ENCODE measurements at regions not wholly inside any gene's neighbourhood (a gene's known extent, or its start where the extent isn't known, plus 50 kb on each side); places are given as distances from the start of the nearest gene placed in this dataset.
A peak's percentile ranks its signal among the peaks of the same experiment; 100 is the strongest.

DNA sequence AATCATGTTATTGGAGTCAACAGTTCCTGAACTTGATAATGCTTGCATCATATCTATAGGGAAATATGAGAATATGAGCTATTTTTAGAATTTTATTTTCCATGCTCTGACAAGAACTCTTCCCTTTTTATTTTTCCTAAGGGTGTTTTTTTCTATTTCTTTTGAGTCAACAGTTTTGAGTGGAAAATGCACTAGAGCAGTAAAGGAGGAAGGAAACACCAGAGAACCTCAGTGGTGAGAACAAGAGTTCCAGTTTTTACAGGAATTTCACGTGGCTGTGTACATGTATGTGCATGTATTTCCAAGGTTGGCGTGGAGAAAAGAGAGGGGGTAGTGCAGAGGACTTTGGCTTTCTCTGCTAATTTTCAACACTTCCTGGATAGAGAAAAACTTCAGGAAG lies 63.6 kb upstream of the TNFSF18 start:
- H3K4me3 Mint-ChIP-seq = no peak overlapping the region
- no peak for ATAC-seq (ENCODE audit: low read depth)
- no peaks in the 10 kb centered on the region for H3K27me3 Mint-ChIP-seq
- Histone ChIP-seq H3K79me2 (ENCODE audit: control insufficient read depth, insufficient read depth, low read length) (no peaks in the 10 kb centered on the region), H3K9ac (ENCODE audit: low read length) (no peak overlapping the region), H3K4me3 (ENCODE audit: control extremely low read depth in 1 of 5, extremely low read depth in 1 of 5, insufficient read depth in 1 of 5, low read depth in 2 of 5, low read length in 4 of 5) (no peak overlapping the region), H4K20me1 (ENCODE audit: control insufficient read depth, insufficient read depth, low read length, poor library complexity, severe bottlenecking) (no peaks in the 10 kb centered on the region), H3K9me3 (ENCODE audit: control extremely low read depth in 1 of 3, control insufficient read depth in 2 of 3, insufficient read depth in 1 of 3, low read length in 2 of 3) (peaks cover 0 to 3% (median 2%) of the 10 kb centered on the region in 3 donors), H3K36me3 (replicated peaks in 1 of 2; ENCODE audit: control extremely low read depth in 1 of 2, control insufficient read depth in 1 of 2, extremely low read depth in 1 of 2, insufficient read depth in 2 of 2, low read length in 1 of 2) (no peaks in the 10 kb centered on the region), H3K27ac (ENCODE audit: low read length in 2 of 2) (no peak overlapping the region), H3K4me1 (ENCODE audit: control insufficient read depth in 2 of 2, insufficient read depth in 2 of 2, low read length in 2 of 2) (peaks cover 35 to 39% of the 10 kb centered on the region in 2 donors), H3K4me2 (replicated peaks; ENCODE audit: low read depth, low read length, poor library complexity, severe bottlenecking) (no peak overlapping the region), H3K27me3 (replicated peaks in 1 of 4; ENCODE audit: control extremely low read depth in 1 of 4, control insufficient read depth in 3 of 4, insufficient read depth in 4 of 4, low read length in 3 of 4) (no peaks in the 10 kb centered on the region), H2AFZ (ENCODE audit: insufficient read depth, low read depth, low read length, poor library complexity, severe bottlenecking) (no peak overlapping the region)
- DNase-seq = no peak
- no peak overlapping the region for H3K27ac Mint-ChIP-seq
- CTCF ChIA-PET = interaction anchor here (0.6 kb wide), 1 partner anchor 74 kb away, joined by 3 read pairs; no protein-coding TSS in a partner anchor
- H3K9me3 Mint-ChIP-seq (ENCODE audit: insufficient read depth) = no peaks in the 10 kb centered on the region
- 0% methylated on average over 1 of the region's 2 CpGs for WGBS (ENCODE audit: insufficient coverage)
- POLR2A ChIA-PET = no interaction called here
- intact Hi-C loops (cut with micrococcal nuclease) = loop anchor here (5.0 to 10.0 kb wide), 2 partner anchors 297 to 300 kb away; no protein-coding TSS in a partner anchor
- peaks cover 58% of the 10 kb centered on the region for H3K4me1 Mint-ChIP-seq
- TF ChIP-seq, protein P1, sequence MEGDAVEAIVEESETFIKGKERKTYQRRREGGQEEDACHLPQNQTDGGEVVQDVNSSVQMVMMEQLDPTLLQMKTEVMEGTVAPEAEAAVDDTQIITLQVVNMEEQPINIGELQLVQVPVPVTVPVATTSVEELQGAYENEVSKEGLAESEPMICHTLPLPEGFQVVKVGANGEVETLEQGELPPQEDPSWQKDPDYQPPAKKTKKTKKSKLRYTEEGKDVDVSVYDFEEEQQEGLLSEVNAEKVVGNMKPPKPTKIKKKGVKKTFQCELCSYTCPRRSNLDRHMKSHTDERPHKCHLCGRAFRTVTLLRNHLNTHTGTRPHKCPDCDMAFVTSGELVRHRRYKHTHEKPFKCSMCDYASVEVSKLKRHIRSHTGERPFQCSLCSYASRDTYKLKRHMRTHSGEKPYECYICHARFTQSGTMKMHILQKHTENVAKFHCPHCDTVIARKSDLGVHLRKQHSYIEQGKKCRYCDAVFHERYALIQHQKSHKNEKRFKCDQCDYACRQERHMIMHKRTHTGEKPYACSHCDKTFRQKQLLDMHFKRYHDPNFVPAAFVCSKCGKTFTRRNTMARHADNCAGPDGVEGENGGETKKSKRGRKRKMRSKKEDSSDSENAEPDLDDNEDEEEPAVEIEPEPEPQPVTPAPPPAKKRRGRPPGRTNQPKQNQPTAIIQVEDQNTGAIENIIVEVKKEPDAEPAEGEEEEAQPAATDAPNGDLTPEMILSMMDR (IDR thresholded peaks at IDR 0.05) = no peak
- TF ChIP-seq EZH2 (IDR thresholded peaks at IDR 0.05; ENCODE audit: borderline replicate concordance, insufficient read depth, low read depth, low read length, poor library complexity, severe bottlenecking) = no peak

DNA sequence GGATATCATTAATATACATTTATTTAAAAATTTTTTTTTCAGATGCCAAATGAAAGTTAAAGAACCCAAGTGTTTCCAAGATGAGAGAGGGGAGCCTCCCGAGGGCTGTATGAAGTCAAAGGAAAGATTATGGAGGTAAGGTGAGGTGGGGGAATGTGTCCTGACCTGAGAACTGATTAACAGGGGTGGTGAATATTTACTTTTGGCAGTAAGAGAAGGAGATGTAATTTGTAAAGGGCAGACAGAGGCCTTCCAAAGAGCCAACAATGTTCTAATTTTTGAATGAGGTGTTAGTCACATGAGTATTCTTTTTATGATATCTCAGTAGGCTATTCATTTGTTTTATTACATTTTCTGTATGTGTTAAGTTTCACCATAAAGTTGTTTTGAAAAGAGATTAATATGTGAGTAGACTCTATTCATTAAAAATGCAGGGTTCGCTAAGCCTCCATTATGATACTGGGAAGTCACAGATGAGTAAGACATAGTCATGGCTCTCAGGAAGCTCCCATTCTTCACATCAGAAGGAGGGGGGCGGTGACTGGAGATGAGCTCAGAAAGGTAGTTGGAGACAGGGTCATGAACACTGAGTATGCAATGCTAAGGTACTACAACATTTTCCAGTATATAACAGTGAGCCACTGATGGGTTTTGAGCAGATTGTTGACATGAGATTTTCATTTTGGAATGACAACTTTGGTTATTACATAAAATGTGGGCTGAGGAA lies 62.4 kb upstream of the TNFSF18 start:
- TF ChIP-seq, protein P1 (IDR thresholded peaks at IDR 0.05) = no peak
- no peak for TF ChIP-seq EZH2 (IDR thresholded peaks at IDR 0.05; ENCODE audit: borderline replicate concordance, insufficient read depth, low read depth, low read length, poor library complexity, severe bottlenecking)
- H3K4me3 Mint-ChIP-seq = peak overlapping the region; percentile 21
- intact Hi-C loops (cut with micrococcal nuclease) = loop anchor here (2.0 to 10.0 kb wide), 3 partner anchors 296 to 368 kb away; no protein-coding TSS in a partner anchor
- WGBS (ENCODE audit: insufficient coverage) = 100% methylated on average over 1 of the region's 3 CpGs
- H2AFZ ChIP-seq (ENCODE audit: insufficient read depth, low read depth, low read length, poor library complexity, severe bottlenecking) = no peak overlapping the region
- H3K4me1 Mint-ChIP-seq = peaks cover 46% of the 10 kb centered on the region
- H4K20me1 ChIP-seq (ENCODE audit: control insufficient read depth, insufficient read depth, low read length, poor library complexity, severe bottlenecking) = no peaks in the 10 kb centered on the region
- no peak overlapping the region for H3K4me3 ChIP-seq (ENCODE audit: control extremely low read depth in 1 of 5, extremely low read depth in 1 of 5, insufficient read depth in 1 of 5, low read depth in 2 of 5, low read length in 4 of 5)
- H3K27ac Mint-ChIP-seq = peak overlapping the region; percentile 7
- POLR2A ChIA-PET = no interaction called here
- H3K27ac ChIP-seq (ENCODE audit: low read length in 2 of 2) = peak overlapping the region in 1 of 2 donors; percentile 12
- H3K4me2 ChIP-seq (replicated peaks; ENCODE audit: low read depth, low read length, poor library complexity, severe bottlenecking) = peak overlapping the region; percentile 2
- H3K36me3 ChIP-seq (replicated peaks in 1 of 2; ENCODE audit: control extremely low read depth in 1 of 2, control insufficient read depth in 1 of 2, extremely low read depth in 1 of 2, insufficient read depth in 2 of 2, low read length in 1 of 2) = no peaks in the 10 kb centered on the region
- DNase-seq (no peak), ATAC-seq (ENCODE audit: low read depth) (no peak)
- H3K4me1 ChIP-seq (ENCODE audit: control insufficient read depth in 2 of 2, insufficient read depth in 2 of 2, low read length in 2 of 2) = peaks cover 27% of the 10 kb centered on the region in 2 donors
- no peak overlapping the region for H3K9ac ChIP-seq (ENCODE audit: low read length)
- peaks cover 5 to 10% (median 8%) of the 10 kb centered on the region in 3 donors for H3K9me3 ChIP-seq (ENCODE audit: control extremely low read depth in 1 of 3, control insufficient read depth in 2 of 3, insufficient read depth in 1 of 3, low read length in 2 of 3)
- no peaks in the 10 kb centered on the region for H3K27me3 ChIP-seq (replicated peaks in 1 of 4; ENCODE audit: control extremely low read depth in 1 of 4, control insufficient read depth in 3 of 4, insufficient read depth in 4 of 4, low read length in 3 of 4)
- peaks cover 6% of the 10 kb centered on the region for H3K9me3 Mint-ChIP-seq (ENCODE audit: insufficient read depth)
- no peaks in the 10 kb centered on the region for H3K27me3 Mint-ChIP-seq
- no peaks in the 10 kb centered on the region for H3K79me2 ChIP-seq (ENCODE audit: control insufficient read depth, insufficient read depth, low read length)
- CTCF ChIA-PET = interaction anchor here (0.6 kb wide), 1 partner anchor 73 kb away, joined by 3 read pairs; no protein-coding TSS in a partner anchor
